HFF-Myc (cell line): ENCODE measurements at regions not wholly inside any gene's neighbourhood (a gene's known extent, or its start where the extent isn't known, plus 50 kb on each side); places are given as distances from the start of the nearest gene placed in this dataset.

Experiments
- DNase-seq: peaks from one replicate; pipeline ENCODE4 v3.0.0-alpha.2; 2011; ENCODE audit warnings: low read depth; ENCODE audit errors: extremely low read depth
- H3K4me3 ChIP-seq: replicated peaks from 2 replicates; pipeline ENCODE4 v1.5.1; 2011; ENCODE audit warnings: low read depth, mild to moderate bottlenecking, control low read depth, low read length
- TF ChIP-seq, protein P1 (sequence below): IDR thresholded peaks from 2 replicates; pipeline ENCODE4 v1.5.1; 2012; ENCODE audit warnings: mild to moderate bottlenecking, low read depth, low read length, control low read depth; ENCODE audit errors: missing control alignments

GRCh38 chr14:51581017-51581881 lies 70.5 kb upstream of the FRMD6 start:
- TF ChIP-seq, protein P1, sequence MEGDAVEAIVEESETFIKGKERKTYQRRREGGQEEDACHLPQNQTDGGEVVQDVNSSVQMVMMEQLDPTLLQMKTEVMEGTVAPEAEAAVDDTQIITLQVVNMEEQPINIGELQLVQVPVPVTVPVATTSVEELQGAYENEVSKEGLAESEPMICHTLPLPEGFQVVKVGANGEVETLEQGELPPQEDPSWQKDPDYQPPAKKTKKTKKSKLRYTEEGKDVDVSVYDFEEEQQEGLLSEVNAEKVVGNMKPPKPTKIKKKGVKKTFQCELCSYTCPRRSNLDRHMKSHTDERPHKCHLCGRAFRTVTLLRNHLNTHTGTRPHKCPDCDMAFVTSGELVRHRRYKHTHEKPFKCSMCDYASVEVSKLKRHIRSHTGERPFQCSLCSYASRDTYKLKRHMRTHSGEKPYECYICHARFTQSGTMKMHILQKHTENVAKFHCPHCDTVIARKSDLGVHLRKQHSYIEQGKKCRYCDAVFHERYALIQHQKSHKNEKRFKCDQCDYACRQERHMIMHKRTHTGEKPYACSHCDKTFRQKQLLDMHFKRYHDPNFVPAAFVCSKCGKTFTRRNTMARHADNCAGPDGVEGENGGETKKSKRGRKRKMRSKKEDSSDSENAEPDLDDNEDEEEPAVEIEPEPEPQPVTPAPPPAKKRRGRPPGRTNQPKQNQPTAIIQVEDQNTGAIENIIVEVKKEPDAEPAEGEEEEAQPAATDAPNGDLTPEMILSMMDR, result no peak
- H3K4me3 ChIP-seq, result no peak overlapping the region
- no peak for DNase-seq

DNA sequence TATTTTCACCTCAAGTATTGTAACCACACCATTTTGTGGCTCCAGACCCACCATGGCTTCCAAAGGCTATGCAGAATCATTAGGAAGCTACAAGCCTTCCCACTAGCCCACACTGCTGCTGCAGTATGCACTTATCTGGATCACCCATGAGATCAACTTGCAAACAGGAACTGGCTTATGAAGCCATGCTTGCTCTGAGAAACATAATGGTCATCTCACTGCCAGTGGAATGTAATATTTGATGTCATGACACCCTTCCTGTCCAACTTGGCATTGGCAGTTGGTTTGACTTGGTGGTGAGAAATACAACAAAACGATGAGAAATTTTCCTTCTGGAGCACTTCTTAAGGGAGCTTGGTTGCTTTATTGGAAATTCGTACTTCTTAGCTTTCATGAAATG lies 69.3 kb upstream of the FRMD6 start:
- TF ChIP-seq, protein P1, result no peak
- H3K4me3 ChIP-seq, result no peak overlapping the region
- DNase-seq, result no peak

- no peak overlapping the region for H3K4me3 ChIP-seq
- DNase-seq, result no peak
- TF ChIP-seq, protein P1, result no peak
Measured at GRCh38 chr14:51585055-51585454, 66.7 kb upstream of the FRMD6 start.

- TF ChIP-seq, protein P1, result no peak
- DNase-seq, result no peak
- H3K4me3 ChIP-seq, result no peak overlapping the region
Measured at GRCh38 chr14:51592836-51593235, 58.9 kb upstream of the FRMD6 start.

DNA sequence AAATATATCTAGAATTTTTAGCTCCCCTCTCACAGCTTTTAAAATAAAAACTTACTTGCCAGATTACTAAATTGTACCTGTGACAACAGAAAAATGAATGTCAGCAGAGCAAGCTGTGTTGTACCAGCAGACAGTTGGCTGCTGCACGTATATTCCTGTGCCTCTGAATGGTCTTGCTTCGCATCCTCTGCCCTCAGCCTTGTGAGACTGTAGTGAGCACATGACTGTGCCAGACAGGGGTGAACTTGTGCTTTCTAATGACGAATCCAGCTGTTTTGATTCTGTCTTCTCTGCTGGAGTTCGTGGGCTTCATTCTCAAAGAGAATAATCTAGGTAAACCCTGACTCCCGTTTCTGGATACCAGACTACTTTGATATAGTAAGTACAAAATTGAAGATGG lies 58.3 kb upstream of the FRMD6 start:
- no peak overlapping the region for H3K4me3 ChIP-seq
- TF ChIP-seq, protein P1, result no peak
- DNase-seq, result no peak

- TF ChIP-seq, protein P1, result no peak
Measured at GRCh38 chr14:51595881-51596455, 55.7 kb upstream of the FRMD6 start.

More at GRCh38 chr14:51595881-51596455, 55.7 kb upstream of the FRMD6 start:
- no peak overlapping the region for H3K4me3 ChIP-seq
- no peak for DNase-seq
